ENCODE measurements at regions not wholly inside any gene's neighbourhood (a gene's known extent, or its start where the extent isn't known, plus 50 kb on each side); places are given as distances from the start of the nearest gene placed in this dataset.
"Not testable (repeated sequence)": the region's sequence is repeated elsewhere in the genome, so short reads cannot be mapped to it uniquely, and the experiment has no call there.

DNA sequence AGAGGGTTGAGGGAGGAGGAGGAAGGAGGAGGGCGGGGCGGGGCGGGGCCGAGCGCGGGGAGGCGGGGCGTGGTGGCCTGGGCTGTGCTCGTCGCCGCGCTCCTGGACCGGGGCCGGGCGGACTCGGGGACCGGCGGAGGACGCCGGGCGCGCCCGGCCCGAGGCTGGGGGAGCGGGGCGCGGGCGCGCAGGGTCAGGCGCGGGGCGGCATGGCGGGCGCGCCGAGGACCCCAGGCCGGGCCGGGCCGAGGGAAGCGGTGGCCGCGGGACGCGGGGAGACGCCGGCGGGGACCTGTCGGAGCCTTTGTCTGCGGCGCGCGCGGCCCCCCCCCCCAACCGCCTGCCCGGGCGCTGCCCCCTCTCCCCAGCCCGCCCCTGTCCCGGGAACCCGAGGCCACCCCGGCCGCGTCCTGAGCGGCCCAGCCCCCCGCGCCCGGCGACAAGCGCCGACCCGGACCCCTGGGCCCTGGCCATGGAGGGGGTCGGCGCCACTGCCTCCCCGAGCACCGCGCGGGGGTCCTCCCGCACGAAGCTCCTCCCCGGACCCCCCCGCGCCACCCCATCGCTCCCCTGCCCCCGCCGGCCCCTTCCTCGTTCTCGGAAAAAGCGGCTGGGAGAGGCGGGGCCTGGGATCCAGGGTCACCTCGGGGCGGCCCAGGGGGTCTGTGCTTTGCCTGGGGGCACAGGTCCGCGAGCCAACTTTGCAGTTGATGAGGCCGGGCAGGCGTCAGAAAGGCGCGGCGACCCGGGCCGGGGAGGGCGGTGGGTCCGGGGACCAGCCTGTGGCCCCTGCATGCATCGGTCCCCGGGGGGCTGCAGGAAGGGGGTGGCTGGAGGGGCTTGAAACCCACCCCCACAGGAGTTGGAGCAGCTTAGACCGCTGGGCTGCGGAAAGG lies 370.8 kb upstream of the ZNF722 start:
- H3K4me1 Mint-ChIP-seq; H3K9ac ChIP-seq (ENCODE audit: extremely low read depth, low read length, poor library complexity, severe bottlenecking); H3K36me3 ChIP-seq (ENCODE audit: control insufficient read depth, insufficient read depth, low read length); H3K4me3 ChIP-seq (ENCODE audit: low read length); DNase-seq; H3K27ac ChIP-seq (ENCODE audit: low read depth, low read length); H3K9me3 Mint-ChIP-seq; H3K27me3 Mint-ChIP-seq (ENCODE audit: insufficient read depth); H3K27me3 ChIP-seq (ENCODE audit: control insufficient read depth, insufficient read depth, low read length, poor library complexity, severe bottlenecking); H3K9me3 ChIP-seq (ENCODE audit: control insufficient read depth, low read length); H3K4me3 Mint-ChIP-seq; H3K27ac Mint-ChIP-seq; H3K4me1 ChIP-seq (ENCODE audit: control insufficient read depth, insufficient read depth, low read length); H3K36me3 Mint-ChIP-seq (ENCODE audit: low read depth): not testable (repeated sequence)
- 92% methylated on average over 17 of the region's 105 CpGs; no CpG with 5 or more reads in 1 of the 2 experiments for WGBS, 2 experiments (ENCODE audit: insufficient coverage in 1 of 2, insufficient read length in 1 of 2)

DNA sequence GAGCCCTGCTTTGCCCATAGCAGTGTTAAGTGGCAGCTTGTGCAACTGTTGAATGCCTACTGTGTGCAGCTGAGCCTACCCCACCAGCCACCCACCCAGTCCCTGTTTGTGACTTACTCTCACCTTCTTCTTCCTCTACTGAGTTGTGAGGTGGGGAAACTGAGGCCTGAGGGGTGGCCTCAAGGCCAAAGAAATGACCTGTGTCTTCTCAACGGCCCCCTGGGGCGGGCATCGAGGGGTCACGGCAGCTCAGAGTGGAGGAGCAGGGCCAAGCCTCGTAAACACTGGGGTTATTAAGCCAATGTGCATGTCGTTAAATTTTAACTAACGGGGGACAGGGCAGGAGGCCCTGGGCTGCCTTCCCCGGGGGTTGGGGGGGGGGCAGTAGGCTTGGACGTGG lies 369.6 kb upstream of the ZNF722 start:
- not testable (repeated sequence) for H3K27me3 Mint-ChIP-seq (ENCODE audit: insufficient read depth); H3K36me3 ChIP-seq (ENCODE audit: control insufficient read depth, insufficient read depth, low read length); H3K36me3 Mint-ChIP-seq (ENCODE audit: low read depth); H3K4me3 Mint-ChIP-seq; H3K4me1 Mint-ChIP-seq; H3K4me1 ChIP-seq (ENCODE audit: control insufficient read depth, insufficient read depth, low read length); DNase-seq; H3K27ac ChIP-seq (ENCODE audit: low read depth, low read length); H3K27ac Mint-ChIP-seq; H3K9me3 Mint-ChIP-seq; H3K27me3 ChIP-seq (ENCODE audit: control insufficient read depth, insufficient read depth, low read length, poor library complexity, severe bottlenecking); H3K9me3 ChIP-seq (ENCODE audit: control insufficient read depth, low read length); H3K4me3 ChIP-seq (ENCODE audit: low read length); H3K9ac ChIP-seq (ENCODE audit: extremely low read depth, low read length, poor library complexity, severe bottlenecking)
- WGBS, 2 experiments (ENCODE audit: insufficient coverage in 1 of 2, insufficient read length in 1 of 2), result 72% methylated on average over 5 of the region's 9 CpGs; no CpG with 5 or more reads in 1 of the 2 experiments

DNA sequence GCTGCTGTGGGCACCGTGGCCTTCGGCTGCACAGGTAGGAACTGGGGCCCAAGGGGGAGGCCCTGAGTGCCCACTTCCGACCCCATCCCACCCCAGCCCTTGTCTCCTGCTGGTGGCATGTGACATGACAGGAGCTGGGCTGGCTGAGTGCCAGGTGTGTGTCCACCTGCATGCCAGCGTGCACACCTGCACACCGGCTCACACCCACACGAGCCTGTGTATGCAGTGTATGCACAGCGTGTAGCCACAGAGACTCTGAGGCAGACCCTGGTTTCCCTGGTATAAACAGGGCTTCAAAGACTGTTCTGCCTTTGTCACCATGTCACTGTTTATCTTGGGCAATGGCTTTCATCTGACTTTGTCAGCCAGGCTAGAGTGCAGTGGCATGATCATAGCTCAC lies 362.1 kb upstream of the ZNF722 start:
- not testable (repeated sequence) for H3K27me3 Mint-ChIP-seq (ENCODE audit: insufficient read depth); H3K4me3 Mint-ChIP-seq; H3K27ac Mint-ChIP-seq; H3K9me3 ChIP-seq (ENCODE audit: control insufficient read depth, low read length); H3K4me1 Mint-ChIP-seq; H3K9ac ChIP-seq (ENCODE audit: extremely low read depth, low read length, poor library complexity, severe bottlenecking); H3K27ac ChIP-seq (ENCODE audit: low read depth, low read length); H3K36me3 ChIP-seq (ENCODE audit: control insufficient read depth, insufficient read depth, low read length); DNase-seq; H3K4me3 ChIP-seq (ENCODE audit: low read length); H3K4me1 ChIP-seq (ENCODE audit: control insufficient read depth, insufficient read depth, low read length); H3K27me3 ChIP-seq (ENCODE audit: control insufficient read depth, insufficient read depth, low read length, poor library complexity, severe bottlenecking); H3K9me3 Mint-ChIP-seq; H3K36me3 Mint-ChIP-seq (ENCODE audit: low read depth)
- 94% methylated on average over 4 of the region's 7 CpGs; no CpG with 5 or more reads in 1 of the 2 experiments for WGBS, 2 experiments (ENCODE audit: insufficient coverage in 1 of 2, insufficient read length in 1 of 2)

DNA sequence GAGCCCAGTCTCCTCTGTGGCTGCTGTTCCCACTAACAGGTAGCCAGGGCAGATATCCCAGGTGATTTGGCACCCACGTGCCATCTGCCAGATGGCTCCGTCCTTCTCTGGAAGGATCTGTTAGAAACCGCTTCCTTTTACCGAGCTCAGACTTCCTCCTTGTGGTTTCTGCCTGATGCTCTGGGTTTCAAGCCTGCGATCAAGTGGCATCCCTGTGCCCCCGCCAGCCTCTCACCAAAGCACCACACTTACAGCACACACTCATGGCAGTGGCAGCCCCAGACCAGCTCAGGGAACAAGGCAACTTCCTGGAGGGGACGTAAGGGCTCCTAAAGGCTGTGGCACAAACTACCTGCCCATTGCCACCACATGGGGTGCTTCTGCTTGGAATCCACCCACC lies 333.1 kb upstream of the ZNF722 start:
- not testable (repeated sequence) for H3K36me3 Mint-ChIP-seq (ENCODE audit: low read depth); DNase-seq; H3K9me3 ChIP-seq (ENCODE audit: control insufficient read depth, low read length); H3K36me3 ChIP-seq (ENCODE audit: control insufficient read depth, insufficient read depth, low read length); H3K27me3 Mint-ChIP-seq (ENCODE audit: insufficient read depth); H3K27me3 ChIP-seq (ENCODE audit: control insufficient read depth, insufficient read depth, low read length, poor library complexity, severe bottlenecking); H3K4me3 ChIP-seq (ENCODE audit: low read length); H3K9me3 Mint-ChIP-seq; H3K4me1 Mint-ChIP-seq; H3K4me1 ChIP-seq (ENCODE audit: control insufficient read depth, insufficient read depth, low read length); H3K27ac Mint-ChIP-seq; H3K4me3 Mint-ChIP-seq; H3K27ac ChIP-seq (ENCODE audit: low read depth, low read length); H3K9ac ChIP-seq (ENCODE audit: extremely low read depth, low read length, poor library complexity, severe bottlenecking)
- 60 to 75% methylated on average over 2 to 4 of the region's 7 CpGs for WGBS, 2 experiments (ENCODE audit: insufficient coverage in 1 of 2, insufficient read length in 1 of 2)

DNA sequence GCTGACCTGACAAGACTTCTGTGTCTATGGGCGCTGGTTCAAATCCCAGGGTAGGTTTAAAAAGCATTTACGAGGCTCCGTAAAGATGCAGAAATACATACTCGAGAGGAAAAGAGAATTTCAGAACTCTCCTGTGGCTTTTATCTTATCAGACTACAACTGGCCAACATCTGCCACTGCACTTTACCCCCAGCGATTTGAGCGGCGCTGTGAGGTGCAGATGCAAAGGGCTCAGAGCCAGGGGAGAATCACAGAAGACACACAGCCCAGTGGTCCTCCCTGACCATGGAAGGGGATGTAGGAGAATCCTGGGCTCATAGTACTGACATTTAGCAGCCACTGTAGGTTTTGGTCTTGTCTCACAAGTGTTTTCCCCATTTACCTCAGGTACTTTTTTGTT lies 307.2 kb upstream of the ZNF722 start:
- not testable (repeated sequence) for H3K9me3 ChIP-seq (ENCODE audit: control insufficient read depth, low read length); H3K9me3 Mint-ChIP-seq; H3K27me3 ChIP-seq (ENCODE audit: control insufficient read depth, insufficient read depth, low read length, poor library complexity, severe bottlenecking); H3K4me1 ChIP-seq (ENCODE audit: control insufficient read depth, insufficient read depth, low read length); H3K4me3 ChIP-seq (ENCODE audit: low read length); H3K27me3 Mint-ChIP-seq (ENCODE audit: insufficient read depth); H3K9ac ChIP-seq (ENCODE audit: extremely low read depth, low read length, poor library complexity, severe bottlenecking); H3K27ac ChIP-seq (ENCODE audit: low read depth, low read length); H3K36me3 Mint-ChIP-seq (ENCODE audit: low read depth); H3K4me1 Mint-ChIP-seq; DNase-seq; H3K27ac Mint-ChIP-seq; H3K4me3 Mint-ChIP-seq; H3K36me3 ChIP-seq (ENCODE audit: control insufficient read depth, insufficient read depth, low read length)
- 84 to 100% methylated on average over 3 of the region's 7 CpGs for WGBS, 2 experiments (ENCODE audit: insufficient coverage in 1 of 2, insufficient read length in 1 of 2)

DNA sequence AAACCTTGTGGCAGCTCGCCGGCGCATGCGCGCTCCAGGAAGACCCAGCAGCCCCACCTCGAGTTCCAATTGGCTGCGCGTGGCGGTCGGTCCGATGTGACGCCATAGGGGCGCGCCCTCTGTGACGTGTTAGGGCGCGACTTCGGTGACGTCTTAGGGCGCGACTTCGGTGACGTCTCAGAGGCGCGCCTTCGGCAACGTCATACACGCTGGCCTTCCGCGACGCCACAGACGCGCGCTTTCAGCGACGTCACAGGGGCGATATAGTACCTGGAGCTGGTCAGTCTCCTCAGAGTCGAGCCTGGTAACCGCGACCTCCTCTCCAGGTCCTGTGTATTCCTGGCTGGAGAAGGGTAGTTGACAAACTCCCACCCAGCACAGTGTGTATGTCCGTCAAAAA lies 304.4 kb upstream of the ZNF722 start:
- H3K27ac ChIP-seq (ENCODE audit: low read depth, low read length); H3K9ac ChIP-seq (ENCODE audit: extremely low read depth, low read length, poor library complexity, severe bottlenecking); H3K36me3 Mint-ChIP-seq (ENCODE audit: low read depth); H3K9me3 Mint-ChIP-seq; H3K9me3 ChIP-seq (ENCODE audit: control insufficient read depth, low read length); H3K4me1 Mint-ChIP-seq; H3K27ac Mint-ChIP-seq; H3K4me3 ChIP-seq (ENCODE audit: low read length); DNase-seq; H3K4me1 ChIP-seq (ENCODE audit: control insufficient read depth, insufficient read depth, low read length); H3K36me3 ChIP-seq (ENCODE audit: control insufficient read depth, insufficient read depth, low read length); H3K4me3 Mint-ChIP-seq; H3K27me3 ChIP-seq (ENCODE audit: control insufficient read depth, insufficient read depth, low read length, poor library complexity, severe bottlenecking); H3K27me3 Mint-ChIP-seq (ENCODE audit: insufficient read depth): not testable (repeated sequence)
- 92% methylated on average over 23 of the region's 41 CpGs; no CpG with 5 or more reads in 1 of the 2 experiments for WGBS, 2 experiments (ENCODE audit: insufficient coverage in 1 of 2, insufficient read length in 1 of 2)

Data from endodermal cell (in vitro differentiated cells).